Brain microvascular endothelial cell (primary cell): ENCODE measurements at regions not wholly inside any gene's neighbourhood (a gene's known extent, or its start where the extent isn't known, plus 50 kb on each side); places are given as distances from the start of the nearest gene placed in this dataset.

Experiments
- DNase-seq: peaks from one replicate; pipeline ENCODE4 v3.0.0-alpha.2; 2020
- H3K27ac ChIP-seq: fragments of 250-450 bp; sonication (Bioruptor Pico); 2 replicates; pipeline ENCODE4 v1.5.1; 2020; ENCODE audit warnings: mild to moderate bottlenecking, moderate library complexity
- H3K27me3 ChIP-seq: fragments of 250-450 bp; sonication (Bioruptor Pico); replicated peaks from 2 replicates; pipeline ENCODE4 v1.5.1; 2020; ENCODE audit warnings: mild to moderate bottlenecking
- H3K36me3 ChIP-seq: fragments of 250-450 bp; sonication (Bioruptor Pico); replicated peaks from 2 replicates; pipeline ENCODE4 v1.5.1; 2020; ENCODE audit warnings: mild to moderate bottlenecking
- H3K4me3 ChIP-seq: 2 replicates; pipeline ENCODE4 v1.5.1; 2011; ENCODE audit warnings: low read depth, mild to moderate bottlenecking, control low read depth, low read length, moderate library complexity
- in situ Hi-C: cut with HindIII; loops from 2 replicates; pipeline ENCODE4 v1.10.0; 2017; ENCODE audit warnings: low sequenced_read_pairs, low pct_ligation_motif_present
- TF ChIP-seq, protein P1 (sequence below): IDR thresholded peaks from 2 replicates; pipeline ENCODE4 v1.5.1; 2011; ENCODE audit warnings: low read depth, mild to moderate bottlenecking, moderate library complexity, low read length, control low read depth, inconsistent platforms; ENCODE audit errors: missing control alignments

DNA sequence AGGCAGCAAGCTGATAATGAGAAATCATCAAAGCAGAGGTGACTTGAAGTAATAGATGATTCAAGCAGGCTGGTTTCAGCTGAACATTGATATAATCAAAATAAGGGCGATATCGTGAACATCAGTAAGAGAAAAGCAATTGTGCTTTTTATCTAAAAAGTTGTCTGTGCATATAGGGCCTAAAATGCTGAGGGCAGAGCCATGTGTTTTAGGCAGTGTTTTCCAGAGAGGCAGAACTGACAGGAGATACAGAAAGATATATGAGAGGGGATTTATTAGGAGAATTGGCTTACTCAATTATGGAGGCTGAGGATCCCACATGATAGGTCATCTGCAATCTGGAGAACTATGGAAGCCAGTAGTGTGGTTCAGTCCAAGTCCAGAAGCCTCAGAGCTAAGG, 136.5 kb upstream of the NPY2R start:
- Histone ChIP-seq H3K36me3 (no peaks in the 10 kb centered on the region), H3K27me3 (no peaks in the 10 kb centered on the region), H3K4me3 (no peak overlapping the region), H3K27ac (no peak overlapping the region)
- in situ Hi-C loops = no loop called here
- DNase-seq = no peak
- TF ChIP-seq, protein P1, sequence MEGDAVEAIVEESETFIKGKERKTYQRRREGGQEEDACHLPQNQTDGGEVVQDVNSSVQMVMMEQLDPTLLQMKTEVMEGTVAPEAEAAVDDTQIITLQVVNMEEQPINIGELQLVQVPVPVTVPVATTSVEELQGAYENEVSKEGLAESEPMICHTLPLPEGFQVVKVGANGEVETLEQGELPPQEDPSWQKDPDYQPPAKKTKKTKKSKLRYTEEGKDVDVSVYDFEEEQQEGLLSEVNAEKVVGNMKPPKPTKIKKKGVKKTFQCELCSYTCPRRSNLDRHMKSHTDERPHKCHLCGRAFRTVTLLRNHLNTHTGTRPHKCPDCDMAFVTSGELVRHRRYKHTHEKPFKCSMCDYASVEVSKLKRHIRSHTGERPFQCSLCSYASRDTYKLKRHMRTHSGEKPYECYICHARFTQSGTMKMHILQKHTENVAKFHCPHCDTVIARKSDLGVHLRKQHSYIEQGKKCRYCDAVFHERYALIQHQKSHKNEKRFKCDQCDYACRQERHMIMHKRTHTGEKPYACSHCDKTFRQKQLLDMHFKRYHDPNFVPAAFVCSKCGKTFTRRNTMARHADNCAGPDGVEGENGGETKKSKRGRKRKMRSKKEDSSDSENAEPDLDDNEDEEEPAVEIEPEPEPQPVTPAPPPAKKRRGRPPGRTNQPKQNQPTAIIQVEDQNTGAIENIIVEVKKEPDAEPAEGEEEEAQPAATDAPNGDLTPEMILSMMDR = no peak

DNA sequence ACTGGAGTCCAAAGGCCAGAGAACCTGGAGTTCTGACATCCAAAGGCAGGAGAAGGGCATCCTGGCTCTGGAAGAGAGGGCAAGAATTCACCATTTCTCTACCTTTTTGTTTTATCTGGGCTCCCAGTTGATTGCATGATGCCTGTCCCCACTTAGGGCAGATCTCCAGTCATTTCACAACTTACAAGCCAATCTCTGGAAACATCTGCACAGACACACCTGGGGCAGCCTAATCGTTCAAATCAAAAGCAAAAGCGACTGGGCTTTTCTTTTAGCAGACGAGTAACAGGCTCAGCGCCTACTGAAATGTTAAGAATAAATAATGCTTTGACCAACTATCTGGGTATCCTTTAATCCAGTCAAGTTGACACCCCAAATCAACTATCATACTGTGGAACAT, 136.0 kb upstream of the NPY2R start:
- TF ChIP-seq, protein P1 = no peak
- Histone ChIP-seq H3K27ac (no peak overlapping the region), H3K4me3 (no peak overlapping the region), H3K36me3 (no peaks in the 10 kb centered on the region), H3K27me3 (no peaks in the 10 kb centered on the region)
- in situ Hi-C loops = no loop called here
- DNase-seq = no peak

DNA sequence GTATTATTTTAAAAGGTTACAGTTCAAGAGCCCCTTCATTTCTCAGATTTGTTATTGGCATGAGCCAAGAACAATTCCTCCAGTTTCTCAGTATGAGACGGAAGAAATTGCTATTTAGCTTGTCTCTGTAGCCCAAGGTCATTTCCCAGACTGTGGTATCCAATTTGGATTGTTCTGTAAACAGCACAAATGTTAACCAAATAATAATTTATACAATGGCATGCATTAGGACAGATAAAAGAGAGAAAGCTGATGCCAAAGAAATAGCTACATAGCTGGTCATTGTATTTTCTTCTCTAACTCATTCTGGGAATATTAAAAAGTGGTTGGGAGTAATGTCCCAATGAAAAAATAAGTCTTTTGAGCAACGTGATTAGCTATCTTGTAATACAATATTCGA, 134.6 kb upstream of the NPY2R start:
- no peaks in the 10 kb centered on the region for H3K27me3 ChIP-seq
- TF ChIP-seq, protein P1 = no peak
- in situ Hi-C loops = no loop called here
- no peaks in the 10 kb centered on the region for H3K36me3 ChIP-seq
- H3K4me3 ChIP-seq = no peak overlapping the region
- no peak for DNase-seq
- H3K27ac ChIP-seq = no peak overlapping the region

DNA sequence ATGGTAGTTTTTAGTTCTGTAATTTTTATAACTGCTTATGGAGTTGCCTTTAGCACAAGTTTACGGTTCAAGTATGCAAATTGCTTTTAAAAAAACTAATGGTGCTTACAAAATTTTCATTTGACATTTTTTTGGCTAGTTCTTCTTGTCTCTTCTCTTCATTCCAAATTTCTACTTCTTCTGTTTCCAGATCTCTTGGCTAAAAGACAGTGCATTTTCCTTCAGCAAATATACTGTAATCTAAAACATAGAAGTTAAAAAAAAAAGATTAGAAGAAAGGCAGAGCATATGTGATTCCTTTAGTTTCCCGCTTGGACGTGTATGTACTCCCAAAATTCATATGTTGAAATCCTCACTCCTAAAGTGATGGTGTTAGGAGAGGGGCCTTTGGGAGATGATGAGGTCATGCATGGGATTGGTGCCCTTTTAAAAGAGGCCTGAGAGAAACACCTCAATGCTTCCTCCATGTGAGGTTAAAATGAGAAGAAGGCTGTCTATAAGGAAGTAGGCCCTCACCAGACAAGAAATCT, 132.1 kb upstream of the NPY2R start:
- in situ Hi-C loops = no loop called here
- TF ChIP-seq, protein P1 = no peak
- H3K27me3 ChIP-seq = no peaks in the 10 kb centered on the region
- no peaks in the 10 kb centered on the region for H3K36me3 ChIP-seq
- no peak overlapping the region for H3K4me3 ChIP-seq
- DNase-seq = no peak
- H3K27ac ChIP-seq = no peak overlapping the region

- Histone ChIP-seq H3K27me3 (no peaks in the 10 kb centered on the region), H3K36me3 (no peaks in the 10 kb centered on the region), H3K27ac (no peak overlapping the region), H3K4me3 (no peak overlapping the region)
- in situ Hi-C loops = no loop called here
- TF ChIP-seq, protein P1 = no peak
- no peak for DNase-seq
These were observed 130.8 kb upstream of the NPY2R start for GRCh38 chr4:155077452-155078229.
